Fibroblast of the aortic adventitia (primary cell): ENCODE measurements at regions not wholly inside any gene's neighbourhood (a gene's known extent, or its start where the extent isn't known, plus 50 kb on each side); places are given as distances from the start of the nearest gene placed in this dataset.
A peak's percentile ranks its signal among the peaks of the same experiment; 100 is the strongest.

ENCODE experiments used
- DNase-seq: peaks from one replicate; pipeline ENCODE4 v3.0.0-alpha.2; 2010; ENCODE audit warnings: low read depth
- H3K4me3 ChIP-seq: 2 replicates; pipeline ENCODE4 v1.5.1; 2011; ENCODE audit warnings: low read depth, mild to moderate bottlenecking, control low read depth, low read length, moderate library complexity
- TF ChIP-seq, protein P1 (sequence below): IDR thresholded peaks from 2 replicates; pipeline ENCODE4 v1.5.1; 2011; ENCODE audit warnings: mild to moderate bottlenecking, low read length, control low read depth, inconsistent platforms; ENCODE audit not compliant: insufficient read depth

DNA sequence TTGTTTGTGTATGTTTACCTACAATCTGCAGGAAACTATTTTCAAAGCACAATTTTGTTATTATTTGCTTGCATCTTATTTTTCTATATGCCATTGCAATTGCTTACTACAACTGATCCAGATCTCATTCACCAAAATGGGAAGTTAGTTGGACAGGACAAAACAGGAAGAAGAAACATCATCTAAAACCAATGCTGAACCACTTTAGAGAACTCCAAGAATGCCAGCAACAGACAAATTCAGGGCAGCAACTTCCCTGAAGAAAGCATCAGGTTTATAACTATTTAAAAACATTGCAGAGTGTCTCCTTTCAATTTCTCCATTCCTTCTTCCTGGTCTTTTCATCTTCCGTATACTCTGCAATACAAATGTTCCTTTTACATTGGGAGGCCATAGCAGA lies 82.4 kb upstream of the SMYD2 start:
- H3K4me3 ChIP-seq, result no peak overlapping the region
- TF ChIP-seq, protein P1, sequence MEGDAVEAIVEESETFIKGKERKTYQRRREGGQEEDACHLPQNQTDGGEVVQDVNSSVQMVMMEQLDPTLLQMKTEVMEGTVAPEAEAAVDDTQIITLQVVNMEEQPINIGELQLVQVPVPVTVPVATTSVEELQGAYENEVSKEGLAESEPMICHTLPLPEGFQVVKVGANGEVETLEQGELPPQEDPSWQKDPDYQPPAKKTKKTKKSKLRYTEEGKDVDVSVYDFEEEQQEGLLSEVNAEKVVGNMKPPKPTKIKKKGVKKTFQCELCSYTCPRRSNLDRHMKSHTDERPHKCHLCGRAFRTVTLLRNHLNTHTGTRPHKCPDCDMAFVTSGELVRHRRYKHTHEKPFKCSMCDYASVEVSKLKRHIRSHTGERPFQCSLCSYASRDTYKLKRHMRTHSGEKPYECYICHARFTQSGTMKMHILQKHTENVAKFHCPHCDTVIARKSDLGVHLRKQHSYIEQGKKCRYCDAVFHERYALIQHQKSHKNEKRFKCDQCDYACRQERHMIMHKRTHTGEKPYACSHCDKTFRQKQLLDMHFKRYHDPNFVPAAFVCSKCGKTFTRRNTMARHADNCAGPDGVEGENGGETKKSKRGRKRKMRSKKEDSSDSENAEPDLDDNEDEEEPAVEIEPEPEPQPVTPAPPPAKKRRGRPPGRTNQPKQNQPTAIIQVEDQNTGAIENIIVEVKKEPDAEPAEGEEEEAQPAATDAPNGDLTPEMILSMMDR, result no peak
- DNase-seq, result no peak

DNA sequence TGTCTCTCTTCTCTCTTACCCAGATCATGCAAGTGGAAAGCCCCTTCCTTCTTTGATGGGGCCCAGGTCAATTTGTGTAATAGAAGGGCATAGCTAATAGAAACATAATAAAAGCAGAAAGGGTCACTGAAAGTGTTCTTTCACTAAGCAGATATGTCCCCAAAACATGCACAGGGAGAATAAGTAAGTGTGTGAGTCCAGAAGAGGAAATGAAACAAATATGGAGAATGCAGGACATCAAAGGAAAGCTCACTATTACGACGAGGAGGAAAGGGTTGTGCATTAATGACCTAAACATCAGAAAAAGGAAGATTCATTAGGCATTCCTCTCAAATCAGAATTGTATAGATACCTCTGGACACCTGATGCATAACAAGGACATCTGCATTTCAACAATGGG lies 81.4 kb upstream of the SMYD2 start:
- no peak for DNase-seq
- no peak overlapping the region for H3K4me3 ChIP-seq
- TF ChIP-seq, protein P1, result no peak

GRCh38 chr1:214202992-214203391 lies 78.0 kb upstream of the SMYD2 start:
- no peak overlapping the region for H3K4me3 ChIP-seq
- TF ChIP-seq, protein P1, result no peak

DNA sequence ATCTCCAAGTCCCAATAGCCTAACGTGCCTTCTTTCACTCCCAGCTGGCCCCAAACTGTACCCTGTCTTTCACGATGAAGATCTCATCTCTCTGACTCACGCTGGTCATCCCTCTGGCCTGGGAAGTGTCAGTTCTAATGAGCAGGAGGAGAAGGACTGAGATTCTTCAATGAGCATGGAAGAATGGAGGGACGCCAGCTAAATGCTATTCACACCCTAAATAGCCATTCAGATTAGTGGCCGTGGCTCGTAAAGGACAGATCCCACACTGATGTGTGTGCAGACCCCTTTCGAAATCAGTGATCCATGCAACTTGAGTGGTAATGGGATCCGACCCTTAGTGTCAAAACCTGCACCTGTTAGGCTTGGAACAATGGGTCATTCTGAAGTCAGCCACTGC lies 75.9 kb upstream of the SMYD2 start:
- DNase-seq, result no peak
- TF ChIP-seq, protein P1, result no peak
- H3K4me3 ChIP-seq, result no peak overlapping the region

More at GRCh38 chr1:214202992-214203391, 78.0 kb upstream of the SMYD2 start:
- DNase-seq, result no peak

GRCh38 chr1:214208460-214208859 lies 72.5 kb upstream of the SMYD2 start:
- TF ChIP-seq, protein P1, result no peak
- H3K4me3 ChIP-seq, result no peak overlapping the region
- DNase-seq, result no peak

DNA sequence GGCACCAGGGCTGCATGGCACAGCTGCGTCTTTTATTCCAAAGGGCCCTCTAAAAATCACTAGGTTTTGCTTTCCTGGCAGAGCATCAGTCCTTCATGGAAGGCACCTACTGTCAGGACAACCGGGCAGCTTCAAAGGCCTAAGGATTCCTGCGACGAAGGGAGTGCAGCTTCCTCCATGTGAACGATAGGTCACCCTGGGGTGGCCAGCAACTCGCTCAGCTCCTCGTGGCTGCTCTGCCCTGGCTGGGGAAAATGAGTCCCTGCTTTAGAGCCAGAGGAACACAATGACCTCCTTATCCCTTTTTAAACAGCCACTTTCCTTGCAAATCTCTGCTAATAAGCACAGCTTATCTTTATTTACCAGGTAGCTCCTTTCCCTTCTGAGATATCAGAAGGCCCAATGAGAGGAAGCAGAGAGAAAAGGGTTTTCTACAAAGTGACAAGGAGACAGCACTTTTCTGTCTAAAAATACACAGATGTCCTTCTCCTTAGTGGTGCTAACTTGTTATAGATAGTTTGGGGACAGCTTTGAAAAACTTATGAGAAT lies 71.6 kb upstream of the SMYD2 start:
- no peak for DNase-seq
- H3K4me3 ChIP-seq, result no peak overlapping the region
- TF ChIP-seq, protein P1, result no peak

GRCh38 chr1:214213136-214213535 lies 67.8 kb upstream of the SMYD2 start:
- no peak overlapping the region for H3K4me3 ChIP-seq
- TF ChIP-seq, protein P1, result no peak
- peak; percentile 11 for DNase-seq
